Loucy (cell line): ENCODE measurements at regions not wholly inside any gene's neighbourhood (a gene's known extent, or its start where the extent isn't known, plus 50 kb on each side); places are given as distances from the start of the nearest gene placed in this dataset.

Experiments
- H2AFZ ChIP-seq: fragments of 200-600 bp; sonication (generic); 2 replicates; pipeline ENCODE4 v1.6.0; 2016; ENCODE audit warnings: antibody characterized with exemption, mild to moderate bottlenecking, low read length, moderate library complexity
- H3F3A ChIP-seq: fragments of 200-600 bp; 2 replicates; pipeline ENCODE4 v1.6.0; 2016; ENCODE audit warnings: antibody characterized with exemption, low read depth, mild to moderate bottlenecking
- H3K27me3 ChIP-seq: fragments of 200-600 bp; sonication (generic); 2 replicates; pipeline ENCODE4 v1.6.1; 2014; ENCODE audit warnings: low read length, mild to moderate bottlenecking; ENCODE audit not compliant: insufficient read depth, poor library complexity, severe bottlenecking
- H3K36me3 ChIP-seq: fragments of 200-600 bp; sonication (generic); 2 replicates; pipeline ENCODE4 v1.6.1; 2016; ENCODE audit warnings: low read length; ENCODE audit not compliant: insufficient read depth
- H3K4me1 ChIP-seq: fragments of 200-600 bp; sonication (generic); 2 replicates; pipeline ENCODE4 v1.5.1; 2014; ENCODE audit warnings: low read length, mild to moderate bottlenecking; ENCODE audit not compliant: insufficient read depth, poor library complexity, severe bottlenecking
- H3K4me2 ChIP-seq: fragments of 200-600 bp; sonication (generic); 2 replicates; pipeline ENCODE4 v1.6.0; 2014; ENCODE audit warnings: antibody characterized with exemption, low read length, low read depth, mild to moderate bottlenecking; ENCODE audit not compliant: poor library complexity, severe bottlenecking
- H3K4me3 ChIP-seq: fragments of 200-600 bp; sonication (generic); 2 replicates; pipeline ENCODE4 v1.5.1; 2014; ENCODE audit warnings: low read length, mild to moderate bottlenecking, mixed read lengths; ENCODE audit not compliant: poor library complexity, severe bottlenecking
- H3K79me2 ChIP-seq: fragments of 200-600 bp; sonication (generic); 2 replicates; pipeline ENCODE4 v1.6.1; 2014; ENCODE audit warnings: low read length; ENCODE audit not compliant: insufficient read depth
- H3K9ac ChIP-seq: fragments of 200-600 bp; sonication (generic); 2 replicates; pipeline ENCODE4 v1.6.0; 2014; ENCODE audit warnings: mild to moderate bottlenecking, low read depth, low read length, moderate library complexity; ENCODE audit not compliant: poor library complexity, severe bottlenecking
- H3K9me2 ChIP-seq: fragments of 200-600 bp; sonication (generic); replicated peaks from 2 replicates; pipeline ENCODE4 v1.6.1; 2016; ENCODE audit warnings: low read depth, low read length, mixed read lengths
- H3K9me3 ChIP-seq: fragments of 200-600 bp; sonication (generic); 2 replicates; pipeline ENCODE4 v1.6.1; 2014; ENCODE audit warnings: mild to moderate bottlenecking, antibody characterized with exemption, low read length, low read depth; ENCODE audit not compliant: insufficient read depth
- H4K20me1 ChIP-seq: fragments of 200-600 bp; sonication (generic); 2 replicates; pipeline ENCODE4 v1.6.0; 2014; ENCODE audit warnings: antibody characterized with exemption, low read length, mild to moderate bottlenecking; ENCODE audit not compliant: insufficient read depth, poor library complexity, severe bottlenecking
- EZH2phosphoT487 ChIP-seq: fragments of 200-600 bp; IDR thresholded peaks from 2 replicates; pipeline ENCODE4 v1.6.1; 2018; ENCODE audit warnings: antibody characterized with exemption, mild to moderate bottlenecking, moderate library complexity, borderline replicate concordance
- TF ChIP-seq, protein P1 (sequence below): fragments of 200-600 bp; sonication (generic); conservative IDR thresholded peaks from 2 replicates; pipeline ENCODE4 v1.5.1; 2014; ENCODE audit warnings: mild to moderate bottlenecking, antibody characterized with exemption, low read length

DNA sequence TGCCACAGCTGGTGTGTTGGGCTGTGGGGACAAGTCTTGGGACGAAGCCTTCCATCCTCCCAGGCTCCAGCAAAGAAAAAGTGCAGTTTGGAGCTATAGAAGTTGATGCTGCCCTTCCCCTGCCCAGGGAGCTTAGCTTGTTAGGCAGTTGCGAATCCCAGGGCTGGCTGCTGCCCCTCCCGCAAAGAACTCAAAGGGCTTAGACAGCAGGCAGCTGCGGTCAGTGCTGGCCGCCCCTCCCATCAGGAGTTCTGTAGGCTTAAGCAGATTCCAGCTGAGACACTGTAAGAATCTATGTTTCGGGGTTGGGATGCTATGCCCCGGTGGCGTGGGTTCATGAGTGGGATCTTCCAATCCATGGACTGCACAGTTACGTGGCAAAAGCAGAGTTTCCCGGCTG is 956.7 kb downstream of the GLUD2 start:
- H3K4me1 ChIP-seq: no peaks in the 10 kb centered on the region
- H3K9ac ChIP-seq: no peak overlapping the region
- H3F3A ChIP-seq: no peaks in the 10 kb centered on the region
- H3K27me3 ChIP-seq: no peaks in the 10 kb centered on the region
- H2AFZ ChIP-seq: no peak overlapping the region
- H3K79me2 ChIP-seq: no peaks in the 10 kb centered on the region
- H3K9me3 ChIP-seq: no peaks in the 10 kb centered on the region
- H3K36me3 ChIP-seq: no peaks in the 10 kb centered on the region
- no peak overlapping the region for H3K4me2 ChIP-seq
- H3K4me3 ChIP-seq: no peak overlapping the region
- no peaks in the 10 kb centered on the region for H4K20me1 ChIP-seq
- no peaks in the 10 kb centered on the region for H3K9me2 ChIP-seq
- TF ChIP-seq EZH2phosphoT487: no peak
- TF ChIP-seq, protein P1, sequence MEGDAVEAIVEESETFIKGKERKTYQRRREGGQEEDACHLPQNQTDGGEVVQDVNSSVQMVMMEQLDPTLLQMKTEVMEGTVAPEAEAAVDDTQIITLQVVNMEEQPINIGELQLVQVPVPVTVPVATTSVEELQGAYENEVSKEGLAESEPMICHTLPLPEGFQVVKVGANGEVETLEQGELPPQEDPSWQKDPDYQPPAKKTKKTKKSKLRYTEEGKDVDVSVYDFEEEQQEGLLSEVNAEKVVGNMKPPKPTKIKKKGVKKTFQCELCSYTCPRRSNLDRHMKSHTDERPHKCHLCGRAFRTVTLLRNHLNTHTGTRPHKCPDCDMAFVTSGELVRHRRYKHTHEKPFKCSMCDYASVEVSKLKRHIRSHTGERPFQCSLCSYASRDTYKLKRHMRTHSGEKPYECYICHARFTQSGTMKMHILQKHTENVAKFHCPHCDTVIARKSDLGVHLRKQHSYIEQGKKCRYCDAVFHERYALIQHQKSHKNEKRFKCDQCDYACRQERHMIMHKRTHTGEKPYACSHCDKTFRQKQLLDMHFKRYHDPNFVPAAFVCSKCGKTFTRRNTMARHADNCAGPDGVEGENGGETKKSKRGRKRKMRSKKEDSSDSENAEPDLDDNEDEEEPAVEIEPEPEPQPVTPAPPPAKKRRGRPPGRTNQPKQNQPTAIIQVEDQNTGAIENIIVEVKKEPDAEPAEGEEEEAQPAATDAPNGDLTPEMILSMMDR: no peak

DNA sequence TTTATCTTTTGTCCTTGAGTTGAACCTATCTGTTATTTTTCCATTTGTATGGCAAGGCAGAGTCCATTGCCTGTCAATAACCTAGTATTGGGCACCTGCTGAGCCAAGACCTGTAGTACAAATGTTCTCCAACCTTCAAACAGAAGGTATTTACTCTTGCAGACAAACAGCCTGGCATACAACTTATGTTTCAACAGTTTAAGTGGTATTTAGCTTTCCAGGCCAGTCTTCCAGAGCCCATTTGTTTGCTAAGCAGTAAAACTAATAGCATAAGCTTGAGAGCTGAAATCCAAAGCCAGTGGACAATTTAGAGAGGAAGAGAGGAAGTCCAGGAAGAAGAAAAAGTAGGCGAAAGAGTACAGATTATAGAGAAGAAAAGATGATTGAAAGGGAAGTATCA is 979.3 kb downstream of the GLUD2 start:
- H3K36me3 ChIP-seq: no peaks in the 10 kb centered on the region
- TF ChIP-seq, protein P1: no peak
- no peak for TF ChIP-seq EZH2phosphoT487
- no peaks in the 10 kb centered on the region for H3K27me3 ChIP-seq
- no peaks in the 10 kb centered on the region for H3K79me2 ChIP-seq
- no peak overlapping the region for H2AFZ ChIP-seq
- H3K9ac ChIP-seq: no peak overlapping the region
- no peaks in the 10 kb centered on the region for H3K9me2 ChIP-seq
- H3K4me3 ChIP-seq: no peak overlapping the region
- H3K4me2 ChIP-seq: no peak overlapping the region
- no peaks in the 10 kb centered on the region for H3K4me1 ChIP-seq
- no peaks in the 10 kb centered on the region for H3F3A ChIP-seq
- H4K20me1 ChIP-seq: no peaks in the 10 kb centered on the region
- H3K9me3 ChIP-seq: no peaks in the 10 kb centered on the region

DNA sequence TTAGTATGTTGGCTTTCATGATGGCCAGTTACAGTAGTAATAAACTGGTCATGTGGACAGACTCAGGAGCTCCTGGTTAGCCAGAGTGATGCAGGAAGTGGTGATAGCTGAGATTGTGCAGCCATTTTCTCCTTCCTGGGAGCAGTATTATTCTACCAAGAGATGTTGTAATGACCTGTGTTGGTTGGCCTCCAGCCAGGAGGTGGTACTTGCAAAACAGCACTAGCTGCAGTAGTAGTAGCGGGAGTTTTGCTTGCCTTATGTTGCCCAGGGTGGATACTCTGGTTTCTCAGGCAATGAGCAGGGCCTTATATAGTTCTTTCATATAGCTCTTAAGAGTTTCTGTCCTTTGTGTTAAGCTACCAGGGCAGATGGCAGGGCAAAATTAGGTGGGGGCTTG is 998.8 kb downstream of the GLUD2 start:
- no peaks in the 10 kb centered on the region for H3K36me3 ChIP-seq
- H3K27me3 ChIP-seq: no peaks in the 10 kb centered on the region
- no peak for TF ChIP-seq EZH2phosphoT487
- TF ChIP-seq, protein P1: no peak

More for the DNA sequence above, 998.8 kb downstream of the GLUD2 start:
- Histone ChIP-seq H3K79me2 (no peaks in the 10 kb centered on the region), H3F3A (no peaks in the 10 kb centered on the region), H3K9me2 (no peaks in the 10 kb centered on the region), H3K9me3 (no peaks in the 10 kb centered on the region), H3K4me1 (no peaks in the 10 kb centered on the region), H4K20me1 (no peaks in the 10 kb centered on the region), H3K9ac (no peak overlapping the region), H3K4me3 (no peak overlapping the region), H3K4me2 (no peak overlapping the region), H2AFZ (no peak overlapping the region)
